ENCODE measurements at regions not wholly inside any gene's neighbourhood (a gene's known extent, or its start where the extent isn't known, plus 50 kb on each side); places are given as distances from the start of the nearest gene placed in this dataset.

DNA sequence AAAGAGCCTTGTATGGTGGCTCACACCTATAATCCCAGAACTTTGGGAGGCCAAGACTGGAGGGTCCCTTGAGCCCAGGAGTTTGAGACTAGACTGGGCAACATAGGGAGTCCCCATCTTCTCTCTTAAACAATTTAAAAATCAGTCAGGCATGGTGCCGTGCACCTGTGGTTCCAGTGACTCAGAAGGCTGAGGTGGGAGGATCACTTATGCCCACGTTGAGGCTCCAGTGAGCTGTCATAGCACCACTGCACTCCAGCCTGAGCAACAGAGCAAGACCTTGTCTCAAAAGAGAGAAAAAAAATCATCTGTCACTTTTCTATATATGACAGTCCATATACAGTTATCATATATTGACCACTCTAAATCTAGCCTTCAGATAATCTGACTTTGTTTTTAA, 658.3 kb downstream of the LTN1 start:
- TF ChIP-seq CTCF (IDR thresholded peaks at IDR 0.05): no peak
- no peak for TF ChIP-seq POLR2AphosphoS5 (IDR thresholded peaks at IDR 0.05; ENCODE audit: low read depth, low read length)
- no peak for TF ChIP-seq TCF7L2 (IDR thresholded peaks at IDR 0.05; ENCODE audit: low read depth, low read length)
- TF ChIP-seq REST (IDR thresholded peaks at IDR 0.05; ENCODE audit: insufficient read depth in 1 of 2, low read depth in 2 of 2, low read length in 1 of 2): no peak
- TF ChIP-seq SIN3A (IDR thresholded peaks at IDR 0.05; ENCODE audit: borderline replicate concordance, insufficient read depth, low read depth, low read length): no peak
